CD4-positive, alpha-beta memory T cell (primary cell): ENCODE measurements at regions not wholly inside any gene's neighbourhood (a gene's known extent, or its start where the extent isn't known, plus 50 kb on each side); places are given as distances from the start of the nearest gene placed in this dataset.
"Not testable (repeated sequence)": the region's sequence is repeated elsewhere in the genome, so short reads cannot be mapped to it uniquely, and the experiment has no call there.

Source experiments
- CTCF ChIA-PET: fragments of 350-600 bp; sonication (Branson Sonifier 250); formaldehyde crosslinking; loops from one replicate; lab custom pipeline; 2021; ENCODE audit warnings: inconsistent platforms; ENCODE audit not compliant: partially characterized antibody; lab: Charles Lee
- POLR2A ChIA-PET: fragments of 350-600 bp; sonication (Branson Sonifier 250); formaldehyde crosslinking; loops from one replicate; lab custom pipeline; 2021; ENCODE audit not compliant: partially characterized antibody; lab: Charles Lee
- DNase-seq, 5 donors: peaks; one replicate each; pipeline versions ENCODE4 v3.0.0 to v3.0.0-alpha.2; 2020 to 2022; ENCODE audit warnings: mixed read lengths in 1 of 5
- H3K27ac ChIP-seq: one replicate; pipeline ENCODE4 v1.7.0; 2013; ENCODE audit warnings: low read depth, low read length
- H3K27me3 ChIP-seq: 2 replicates; pipeline ENCODE4 v1.7.0; 2013; ENCODE audit warnings: mild to moderate bottlenecking, low read length, moderate library complexity; ENCODE audit not compliant: insufficient read depth
- H3K36me3 ChIP-seq: 2 replicates; pipeline ENCODE4 v1.7.0; 2013; ENCODE audit warnings: mild to moderate bottlenecking, low read length, moderate library complexity; ENCODE audit not compliant: insufficient read depth
- H3K4me1 ChIP-seq: 2 replicates; pipeline ENCODE4 v1.7.0; 2013; ENCODE audit warnings: mild to moderate bottlenecking, low read length, moderate library complexity; ENCODE audit not compliant: insufficient read depth
- H3K4me3 ChIP-seq, 2 donors: one replicate each; pipeline ENCODE4 v1.7.0; 2013; ENCODE audit warnings: low read length in 2 of 2, mild to moderate bottlenecking in 1 of 2
- H3K9me3 ChIP-seq, 2 donors: one replicate each; pipeline ENCODE4 v1.7.0; 2013; ENCODE audit warnings: low read length in 2 of 2, control low read depth in 1 of 2; ENCODE audit not compliant: control insufficient read depth in 1 of 2
- H3K27ac Mint-ChIP-seq, 7 donors: one replicate each; pipeline ENCODE4 v1.8.0; 2020 to 2021; ENCODE audit warnings: mixed read lengths in 7 of 7, mild to moderate bottlenecking in 6 of 7, inconsistent platforms in 3 of 7, moderate library complexity in 3 of 7
- H3K27me3 Mint-ChIP-seq, 2 donors: one replicate each; pipeline ENCODE4 v1.8.0; 2020 to 2021; ENCODE audit warnings: mixed read lengths in 2 of 2
- H3K36me3 Mint-ChIP-seq, 2 donors: one replicate each; pipeline ENCODE4 v1.8.0; 2020 to 2021; ENCODE audit warnings: mixed read lengths in 2 of 2, inconsistent platforms in 1 of 2, mild to moderate bottlenecking in 1 of 2
- H3K4me1 Mint-ChIP-seq, 4 donors: one replicate each; pipeline ENCODE4 v1.8.0; 2020 to 2021; ENCODE audit warnings: mixed read lengths in 4 of 4, mild to moderate bottlenecking in 1 of 4
- H3K4me3 Mint-ChIP-seq, 8 donors: one replicate each; pipeline ENCODE4 v1.8.0; 2020 to 2021; ENCODE audit warnings: mixed read lengths in 8 of 8, mild to moderate bottlenecking in 7 of 8, moderate library complexity in 6 of 8, inconsistent platforms in 3 of 8
- H3K9me3 Mint-ChIP-seq, 8 donors: one replicate each; pipeline ENCODE4 v1.8.0; 2020 to 2021; ENCODE audit warnings: mixed read lengths in 8 of 8, mild to moderate bottlenecking in 5 of 8, inconsistent platforms in 3 of 8, moderate library complexity in 1 of 8
- intact Hi-C: fragments of 100-400 bp; cut with micrococcal nuclease; formaldehyde crosslinking; loops from one replicate; pipeline ENCODE4 v1.15.1; 2023

GRCh38 chrX:113260474-113260873, 419.8 kb upstream of the AMOT start:
- no peak for DNase-seq
- intact Hi-C loops, result no loop called here
- ChIA-PET POLR2A (no interaction called here), CTCF (no interaction called here)
- Mint-ChIP-seq H3K4me3 (no peak overlapping the region), H3K36me3 (no peaks in the 10 kb centered on the region), H3K4me1 (no peaks in the 10 kb centered on the region), H3K27ac (no peak overlapping the region), H3K27me3 (no peaks in the 10 kb centered on the region), H3K9me3 (no peaks in the 10 kb centered on the region)
- no peaks in the 10 kb centered on the region for H3K27me3 ChIP-seq
- H3K36me3 ChIP-seq, result no peaks in the 10 kb centered on the region
- no peaks in the 10 kb centered on the region for H3K4me1 ChIP-seq
- no peak overlapping the region for H3K4me3 ChIP-seq
- H3K9me3 ChIP-seq, result no peaks in the 10 kb centered on the region
- no peak overlapping the region for H3K27ac ChIP-seq

DNA sequence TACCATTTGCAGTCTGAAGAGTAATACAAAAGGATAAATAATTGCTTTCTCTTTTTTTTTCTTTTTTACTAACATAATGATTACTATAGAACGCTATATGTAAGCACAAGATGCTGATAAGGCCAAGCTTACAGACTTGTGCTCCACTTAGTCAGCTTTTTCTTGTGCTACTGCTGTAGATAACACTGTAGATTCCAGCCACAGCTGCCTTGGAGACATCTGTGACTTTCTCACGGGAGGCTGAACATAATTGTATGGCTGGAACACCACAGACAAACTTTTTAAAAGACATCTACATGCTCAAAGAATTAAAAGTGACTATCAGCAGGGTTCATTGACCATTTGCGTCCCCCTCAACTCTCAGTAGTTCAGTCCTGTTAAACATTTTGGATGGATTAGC, 381.7 kb upstream of the AMOT start:
- Histone ChIP-seq H3K4me3 (no peak overlapping the region), H3K27ac (no peak overlapping the region), H3K27me3 (no peaks in the 10 kb centered on the region), H3K36me3 (no peaks in the 10 kb centered on the region), H3K9me3 (no peaks in the 10 kb centered on the region), H3K4me1 (no peaks in the 10 kb centered on the region)
- Mint-ChIP-seq H3K36me3 (no peaks in the 10 kb centered on the region), H3K27me3 (no peaks in the 10 kb centered on the region), H3K4me1 (no peaks in the 10 kb centered on the region), H3K27ac (no peak overlapping the region), H3K9me3 (peaks cover 0 to 4% (median 0%) of the 10 kb centered on the region in 8 donors), H3K4me3 (no peak overlapping the region)
- DNase-seq, result no peak
- CTCF ChIA-PET, result no interaction called here
- POLR2A ChIA-PET, result no interaction called here
- intact Hi-C loops, result no loop called here

DNA sequence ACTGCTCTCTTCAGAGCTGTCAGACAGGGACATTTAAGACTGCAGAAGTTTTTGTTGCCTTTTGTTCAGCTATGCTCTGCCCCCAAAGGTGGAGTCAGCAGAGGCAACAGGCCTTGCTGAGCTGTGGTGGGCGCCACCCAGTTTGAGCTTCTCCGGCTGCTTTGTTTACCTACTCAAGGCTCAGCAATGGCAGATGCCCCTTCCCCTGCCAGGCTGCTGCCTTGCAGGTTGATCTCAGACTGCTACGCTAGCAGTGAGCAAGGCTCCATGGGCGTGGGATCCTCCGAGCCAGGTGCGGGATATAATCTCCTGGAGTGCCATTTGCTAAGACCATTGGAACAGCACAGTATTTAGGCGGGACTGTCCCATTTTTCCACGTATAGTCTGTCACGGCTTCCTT, 371.4 kb upstream of the AMOT start:
- Mint-ChIP-seq H3K4me3 (no peak overlapping the region), H3K4me1 (no peaks in the 10 kb centered on the region), H3K36me3 (no peaks in the 10 kb centered on the region), H3K27ac (no peak overlapping the region), H3K9me3 (peaks cover 0 to 10% (median 2%) of the 10 kb centered on the region in 8 donors), H3K27me3 (no peaks in the 10 kb centered on the region)
- Histone ChIP-seq H3K27ac (no peak overlapping the region), H3K4me1 (no peaks in the 10 kb centered on the region), H3K9me3 (no peaks in the 10 kb centered on the region), H3K36me3 (no peaks in the 10 kb centered on the region), H3K4me3 (no peak overlapping the region), H3K27me3 (no peaks in the 10 kb centered on the region)
- intact Hi-C loops, result no loop called here
- CTCF ChIA-PET, result no interaction called here
- DNase-seq, result no peak
- POLR2A ChIA-PET, result no interaction called here

GRCh38 chrX:113202601-113203000, 362.0 kb upstream of the AMOT start:
- Histone ChIP-seq H3K4me1 (no peaks in the 10 kb centered on the region), H3K4me3 (no peak overlapping the region), H3K36me3 (no peaks in the 10 kb centered on the region), H3K27me3 (no peaks in the 10 kb centered on the region), H3K27ac (no peak overlapping the region), H3K9me3 (no peaks in the 10 kb centered on the region)
- Mint-ChIP-seq H3K27me3 (no peaks in the 10 kb centered on the region), H3K9me3 (peaks cover 0 to 30% (median 7%) of the 10 kb centered on the region in 8 donors), H3K4me3 (no peak overlapping the region), H3K36me3 (no peaks in the 10 kb centered on the region), H3K4me1 (no peaks in the 10 kb centered on the region), H3K27ac (no peak overlapping the region)
- no peak for DNase-seq
- CTCF ChIA-PET, result no interaction called here
- POLR2A ChIA-PET, result no interaction called here
- intact Hi-C loops, result no loop called here

DNA sequence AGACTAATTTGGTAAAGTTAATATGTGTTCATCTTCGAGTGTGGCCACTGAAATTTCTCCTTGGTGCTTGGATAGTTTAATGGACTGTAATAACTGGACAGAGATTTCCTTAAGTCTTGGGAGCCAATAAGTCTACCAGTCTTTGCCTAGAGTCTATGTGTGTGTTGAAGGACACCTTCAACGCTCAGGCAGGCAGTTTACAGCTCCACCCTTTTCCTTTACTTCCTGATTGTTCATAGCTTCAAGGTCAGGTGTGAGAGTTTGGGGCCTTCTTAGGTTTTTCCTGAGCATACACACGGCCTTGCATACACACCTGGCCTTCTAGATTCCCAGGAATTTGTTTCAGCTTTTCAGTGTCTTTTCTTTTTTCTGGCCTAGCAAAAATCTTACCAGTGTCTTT, 355.3 kb upstream of the AMOT start:
- Mint-ChIP-seq H3K4me1 (no peaks in the 10 kb centered on the region), H3K4me3 (no peak overlapping the region), H3K9me3 (peaks cover 0 to 10% (median under 1%) of the 10 kb centered on the region in 8 donors), H3K27me3 (no peaks in the 10 kb centered on the region), H3K27ac (no peak overlapping the region), H3K36me3 (no peaks in the 10 kb centered on the region)
- Histone ChIP-seq H3K27me3 (no peaks in the 10 kb centered on the region), H3K27ac (no peak overlapping the region), H3K9me3 (no peaks in the 10 kb centered on the region), H3K36me3 (no peaks in the 10 kb centered on the region), H3K4me3 (no peak overlapping the region), H3K4me1 (no peaks in the 10 kb centered on the region)
- POLR2A ChIA-PET, result no interaction called here
- DNase-seq, result no peak
- intact Hi-C loops, result no loop called here
- CTCF ChIA-PET, result no interaction called here

DNA sequence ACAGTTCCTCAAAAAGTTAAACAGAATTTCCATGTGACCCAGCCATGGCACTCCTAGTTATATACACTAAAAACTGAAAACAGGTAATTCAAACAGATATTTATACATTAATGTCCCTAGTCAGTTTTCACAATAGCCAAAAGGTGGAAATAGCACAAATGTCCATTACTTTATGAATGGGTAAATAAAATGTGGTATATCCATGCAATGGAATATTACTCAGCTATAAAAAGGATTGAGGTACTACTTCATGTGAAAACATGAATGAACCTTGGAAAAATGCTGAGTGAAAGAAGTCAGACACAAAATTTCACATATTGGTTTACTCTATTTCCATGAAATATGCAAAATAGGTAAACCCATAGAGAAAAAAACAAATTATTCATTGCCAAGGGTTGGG, 351.8 kb upstream of the AMOT start:
- CTCF ChIA-PET, result no interaction called here
- no peaks in the 10 kb centered on the region for H3K36me3 ChIP-seq
- H3K4me3 ChIP-seq, result no peak overlapping the region
- no peaks in the 10 kb centered on the region for H3K9me3 ChIP-seq
- H3K27ac Mint-ChIP-seq, result peak overlapping the region in 1 of 7 donors; percentile 40
- no peaks in the 10 kb centered on the region for H3K27me3 Mint-ChIP-seq
- no peaks in the 10 kb centered on the region for H3K27me3 ChIP-seq
- H3K9me3 Mint-ChIP-seq, result peaks cover 0 to 3% (median 2%) of the 10 kb centered on the region in 8 donors
- H3K4me1 Mint-ChIP-seq, result no peaks in the 10 kb centered on the region
- H3K27ac ChIP-seq, result no peak overlapping the region
- H3K36me3 Mint-ChIP-seq, result no peaks in the 10 kb centered on the region
- H3K4me1 ChIP-seq, result no peaks in the 10 kb centered on the region
- DNase-seq, result no peak
- no peak overlapping the region for H3K4me3 Mint-ChIP-seq
- POLR2A ChIA-PET, result no interaction called here
- intact Hi-C loops, result no loop called here

GRCh38 chrX:113157496-113157895, 316.9 kb upstream of the AMOT start:
- Histone ChIP-seq H3K4me1 (no peaks in the 10 kb centered on the region), H3K36me3 (no peaks in the 10 kb centered on the region), H3K27me3 (no peaks in the 10 kb centered on the region), H3K9me3 (no peaks in the 10 kb centered on the region), H3K4me3 (no peak overlapping the region), H3K27ac (no peak overlapping the region)
- intact Hi-C loops, result no loop called here
- ChIA-PET CTCF (no interaction called here), POLR2A (no interaction called here)
- H3K27ac Mint-ChIP-seq, result no peak overlapping the region
- H3K4me3 Mint-ChIP-seq, result no peak overlapping the region
- no peaks in the 10 kb centered on the region for H3K36me3 Mint-ChIP-seq
- no peaks in the 10 kb centered on the region for H3K4me1 Mint-ChIP-seq
- H3K9me3 Mint-ChIP-seq, result peaks cover 0 to 7% (median 3%) of the 10 kb centered on the region in 8 donors
- DNase-seq, result no peak
- H3K27me3 Mint-ChIP-seq, result no peaks in the 10 kb centered on the region

GRCh38 chrX:113154315-113154714, 313.7 kb upstream of the AMOT start:
- H3K4me1 Mint-ChIP-seq, H3K9me3 ChIP-seq, H3K36me3 Mint-ChIP-seq, H3K27me3 Mint-ChIP-seq, H3K27ac ChIP-seq, H3K27ac Mint-ChIP-seq, H3K9me3 Mint-ChIP-seq, POLR2A ChIA-PET, H3K36me3 ChIP-seq, intact Hi-C loops, H3K4me1 ChIP-seq, H3K27me3 ChIP-seq, DNase-seq, CTCF ChIA-PET, H3K4me3 Mint-ChIP-seq, H3K4me3 ChIP-seq: not testable (repeated sequence)
